Lower leg skin (tissue), 3 donors: ENCODE measurements at regions not wholly inside any gene's neighbourhood (a gene's known extent, or its start where the extent isn't known, plus 50 kb on each side); places are given as distances from the start of the nearest gene placed in this dataset.

Experiments used
- CTCF ChIP-seq, 3 donors: fragments of 450-650 bp; IDR thresholded peaks; one replicate each; pipeline ENCODE4 v1.5.1; 2016; ENCODE audit warnings: antibody characterized with exemption in 3 of 3, mild to moderate bottlenecking in 3 of 3, moderate library complexity in 2 of 3
- POLR2A ChIP-seq, 2 donors: fragments of 450-650 bp; IDR thresholded peaks; one replicate each; pipeline ENCODE4 v1.6.1; 2016 to 2017; ENCODE audit warnings: antibody characterized with exemption in 2 of 2, mild to moderate bottlenecking in 1 of 2, moderate library complexity in 1 of 2

- no peak for TF ChIP-seq CTCF (IDR thresholded peaks at IDR 0.05)
- no peak for TF ChIP-seq POLR2A (IDR thresholded peaks at IDR 0.05)
Measured at GRCh38 chrX:20421275-20421674, 154.6 kb upstream of the RPS6KA3 start.
